BLaER1 (cell line): ENCODE measurements at regions not wholly inside any gene's neighbourhood (a gene's known extent, or its start where the extent isn't known, plus 50 kb on each side); places are given as distances from the start of the nearest gene placed in this dataset.

ENCODE experiments used
- H3K27ac ChIP-seq: shearing (Covaris generic); formaldehyde crosslinking; 2 replicates; pipeline ENCODE4 v1.8.1; 2022
- H3K27me3 ChIP-seq: shearing (Covaris generic); formaldehyde crosslinking; 2 replicates; pipeline ENCODE4 v1.8.1; 2022
- H3K36me3 ChIP-seq: shearing (Covaris generic); formaldehyde crosslinking; 2 replicates; pipeline ENCODE4 v1.8.1; 2022
- H3K4me1 ChIP-seq: shearing (Covaris generic); formaldehyde crosslinking; 2 replicates; pipeline ENCODE4 v1.8.1; 2022
- H3K4me2 ChIP-seq: shearing (Covaris generic); formaldehyde crosslinking; 2 replicates; pipeline ENCODE4 v1.8.1; 2022
- H3K4me3 ChIP-seq: shearing (Covaris generic); formaldehyde crosslinking; 2 replicates; pipeline ENCODE4 v1.8.1; 2022
- H3K9ac ChIP-seq: shearing (Covaris generic); formaldehyde crosslinking; 2 replicates; pipeline ENCODE4 v1.8.1; 2022
- H3K9me3 ChIP-seq: shearing (Covaris generic); formaldehyde crosslinking; 2 replicates; pipeline ENCODE4 v1.8.1; 2022
- H4K20me1 ChIP-seq: shearing (Covaris generic); formaldehyde crosslinking; 2 replicates; pipeline ENCODE4 v1.8.1; 2022
- Cebpa-rat ChIP-seq: shearing (Covaris generic); IDR thresholded peaks from 2 replicates; pipeline ENCODE4 v1.8.1; 2022

DNA sequence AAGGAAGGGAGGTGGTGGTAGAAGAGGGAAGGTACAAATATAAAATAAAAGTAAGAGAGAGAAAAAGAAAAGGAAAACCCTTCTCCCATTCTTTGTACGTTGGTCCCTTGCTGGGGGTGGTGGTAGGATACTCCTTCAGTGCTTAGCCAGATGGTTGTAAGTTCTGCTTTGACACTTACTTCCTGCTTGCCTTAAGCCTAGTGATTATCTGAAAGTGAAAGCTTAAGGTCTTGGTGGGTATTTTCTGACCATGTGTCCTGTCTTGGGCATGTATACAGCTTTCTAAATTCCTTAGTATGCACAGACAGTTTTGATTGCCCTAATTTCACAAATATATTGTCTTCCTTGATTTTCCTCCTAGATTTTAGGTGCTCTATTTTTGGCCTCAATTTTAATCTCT is 314.8 kb downstream of the PCDH17 start:
- no peak for TF ChIP-seq Cebpa-rat
- no peaks in the 10 kb centered on the region for H4K20me1 ChIP-seq
- peaks cover 7% of the 10 kb centered on the region; the same call in 1 of the 2 replicates for H3K9me3 ChIP-seq
- H3K27ac ChIP-seq, result no peak overlapping the region
- no peak overlapping the region for H3K9ac ChIP-seq
- no peak overlapping the region for H3K4me3 ChIP-seq
- no peak overlapping the region for H3K4me2 ChIP-seq
- no peaks in the 10 kb centered on the region for H3K27me3 ChIP-seq
- no peaks in the 10 kb centered on the region for H3K36me3 ChIP-seq
- H3K4me1 ChIP-seq, result no peaks in the 10 kb centered on the region

DNA sequence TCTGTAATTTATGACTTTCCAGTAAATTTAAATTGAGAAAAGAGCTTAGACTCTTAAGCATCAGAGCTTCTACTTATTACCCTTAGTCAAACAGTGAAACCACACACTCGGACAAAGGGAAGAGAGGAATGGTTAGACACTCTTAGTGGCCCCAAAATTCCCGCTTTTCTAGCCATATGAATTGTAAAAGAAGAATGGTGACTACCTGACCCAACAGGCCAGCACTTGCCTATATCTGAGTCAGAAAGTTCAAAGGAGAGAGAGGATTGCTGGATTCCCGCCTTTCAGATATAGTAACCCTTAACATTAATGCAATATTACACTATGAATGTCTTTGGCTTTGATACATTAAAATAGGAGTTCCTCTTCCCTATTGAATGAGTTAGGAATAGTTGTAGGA is 317.3 kb downstream of the PCDH17 start:
- H3K36me3 ChIP-seq, result no peaks in the 10 kb centered on the region
- no peaks in the 10 kb centered on the region for H3K27me3 ChIP-seq
- peaks cover 9% of the 10 kb centered on the region; the same call in 1 of the 2 replicates for H3K9me3 ChIP-seq
- no peak for TF ChIP-seq Cebpa-rat
- H3K9ac ChIP-seq, result no peak overlapping the region
- H3K4me2 ChIP-seq, result no peak overlapping the region
- H3K27ac ChIP-seq, result no peak overlapping the region
- no peaks in the 10 kb centered on the region for H3K4me1 ChIP-seq
- no peak overlapping the region for H3K4me3 ChIP-seq
- H4K20me1 ChIP-seq, result no peaks in the 10 kb centered on the region

DNA sequence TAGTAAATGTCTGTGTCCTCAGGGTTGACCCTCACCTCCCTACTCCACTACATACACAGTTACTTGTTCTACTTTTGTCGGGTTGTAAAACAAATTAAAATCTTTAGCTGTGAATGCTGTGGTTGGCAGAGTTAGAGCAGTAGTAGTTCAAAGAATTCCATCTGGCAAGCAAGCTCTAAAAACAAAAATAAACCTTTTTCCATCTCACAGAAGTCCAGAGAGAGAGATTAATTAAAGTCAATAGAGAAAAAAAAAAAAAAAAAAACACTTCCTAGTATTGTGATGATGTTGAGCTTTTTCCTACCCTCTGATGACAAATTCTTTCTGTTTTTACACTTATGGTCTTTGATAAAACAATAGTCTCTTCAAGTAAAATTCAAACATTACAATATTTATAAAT is 338.4 kb downstream of the PCDH17 start:
- TF ChIP-seq Cebpa-rat, result no peak
- Histone ChIP-seq H3K27ac (no peak overlapping the region), H3K27me3 (no peaks in the 10 kb centered on the region), H3K4me2 (no peak overlapping the region), H3K9ac (no peak overlapping the region), H4K20me1 (no peaks in the 10 kb centered on the region), H3K4me3 (no peak overlapping the region), H3K36me3 (no peaks in the 10 kb centered on the region), H3K4me1 (no peaks in the 10 kb centered on the region), H3K9me3 (peaks cover 22% of the 10 kb centered on the region)

DNA sequence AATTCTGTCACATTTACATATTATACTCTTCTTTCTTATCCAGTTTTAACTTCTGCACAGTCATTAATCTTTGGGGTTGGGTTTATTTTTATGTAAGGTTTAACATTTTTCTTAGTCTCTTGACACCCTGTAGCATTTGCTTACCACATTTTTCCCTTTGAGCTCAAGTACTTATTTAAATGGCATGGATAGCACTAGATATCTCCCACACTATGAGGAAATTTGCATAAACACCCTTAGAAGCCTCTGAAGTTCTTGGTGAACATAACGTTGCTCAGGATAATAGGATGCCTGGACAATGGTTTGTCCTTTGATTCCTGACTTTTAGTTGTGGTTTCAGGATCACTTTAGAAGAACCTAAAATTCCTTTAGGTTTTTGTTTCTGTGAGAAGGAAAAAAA is 338.9 kb downstream of the PCDH17 start:
- no peaks in the 10 kb centered on the region for H3K27me3 ChIP-seq
- H3K9ac ChIP-seq, result no peak overlapping the region
- no peak for TF ChIP-seq Cebpa-rat
- H3K9me3 ChIP-seq, result peaks cover 22% of the 10 kb centered on the region
- H3K4me3 ChIP-seq, result no peak overlapping the region
- no peak overlapping the region for H3K4me2 ChIP-seq
- H3K4me1 ChIP-seq, result no peaks in the 10 kb centered on the region
- H3K27ac ChIP-seq, result no peak overlapping the region
- H4K20me1 ChIP-seq, result no peaks in the 10 kb centered on the region
- no peaks in the 10 kb centered on the region for H3K36me3 ChIP-seq

DNA sequence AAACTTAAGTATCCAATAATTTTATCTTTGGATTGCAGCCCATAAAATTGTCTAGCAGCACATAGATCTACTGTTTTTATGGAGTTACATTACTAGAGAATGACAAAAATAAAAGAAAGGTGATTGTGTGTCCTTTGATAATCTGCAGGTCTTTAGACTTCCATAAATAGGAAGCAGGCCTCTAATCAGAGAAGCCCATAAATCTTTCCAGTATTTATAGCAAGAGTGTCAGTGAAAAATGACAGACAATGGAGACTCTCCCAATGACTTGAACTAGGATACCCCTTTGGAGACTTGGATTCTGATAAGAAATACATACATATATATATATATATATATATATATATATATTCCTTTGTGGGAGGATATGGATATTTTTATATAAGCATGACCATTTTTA is 351.2 kb downstream of the PCDH17 start:
- H3K4me1 ChIP-seq, result no peaks in the 10 kb centered on the region
- H3K4me2 ChIP-seq, result no peak overlapping the region
- H3K9me3 ChIP-seq, result no peaks in the 10 kb centered on the region
- TF ChIP-seq Cebpa-rat, result no peak
- no peak overlapping the region for H3K9ac ChIP-seq
- no peaks in the 10 kb centered on the region for H3K36me3 ChIP-seq
- no peak overlapping the region for H3K27ac ChIP-seq
- no peaks in the 10 kb centered on the region for H4K20me1 ChIP-seq
- no peaks in the 10 kb centered on the region for H3K27me3 ChIP-seq
- no peak overlapping the region for H3K4me3 ChIP-seq

DNA sequence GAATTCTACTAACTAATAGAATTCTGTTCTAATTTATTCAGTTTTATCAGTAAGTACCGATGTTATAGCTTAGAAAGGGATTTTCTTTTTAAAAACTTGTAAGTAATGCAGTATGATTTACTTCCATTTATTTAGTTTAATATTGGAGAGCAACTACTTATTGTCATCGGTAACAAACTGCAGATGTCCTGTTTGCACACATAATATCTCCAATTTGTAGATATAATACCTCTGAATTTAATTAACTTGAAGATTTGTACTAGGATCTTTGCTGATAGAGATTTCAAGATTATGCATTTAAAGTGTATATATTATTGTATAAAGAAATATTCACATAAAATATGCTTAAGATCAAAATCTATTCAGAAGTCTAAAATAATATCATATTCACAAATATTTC is 356.7 kb downstream of the PCDH17 start:
- H3K4me3 ChIP-seq, result no peak overlapping the region
- no peaks in the 10 kb centered on the region for H3K36me3 ChIP-seq
- H3K27me3 ChIP-seq, result no peaks in the 10 kb centered on the region
- H3K4me1 ChIP-seq, result no peaks in the 10 kb centered on the region
- no peak overlapping the region for H3K27ac ChIP-seq
- H3K4me2 ChIP-seq, result no peak overlapping the region
- no peaks in the 10 kb centered on the region for H4K20me1 ChIP-seq
- H3K9me3 ChIP-seq, result no peaks in the 10 kb centered on the region
- H3K9ac ChIP-seq, result no peak overlapping the region
- TF ChIP-seq Cebpa-rat, result no peak

DNA sequence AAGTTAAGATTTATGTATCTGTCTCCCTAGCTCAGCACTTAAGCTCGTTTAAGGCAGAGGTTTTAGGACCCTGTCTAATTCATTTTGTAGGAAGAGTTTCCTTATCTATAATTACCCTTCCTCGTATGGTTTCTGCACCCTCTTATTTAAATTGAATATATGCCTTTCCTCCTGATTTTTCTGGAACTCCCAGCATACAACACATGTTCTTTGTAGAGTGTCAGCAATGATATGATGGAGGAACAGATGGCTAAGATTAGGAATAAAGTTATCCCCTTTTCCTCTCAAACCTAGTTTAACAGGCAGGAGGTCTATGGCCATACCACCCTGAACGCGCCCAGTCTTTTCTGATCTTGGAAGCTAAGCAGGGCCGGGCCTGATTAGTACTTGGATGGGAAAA is 359.5 kb downstream of the PCDH17 start:
- TF ChIP-seq Cebpa-rat, result no peak
- H3K4me2 ChIP-seq, result no peak overlapping the region
- no peak overlapping the region for H3K4me3 ChIP-seq
- no peaks in the 10 kb centered on the region for H4K20me1 ChIP-seq
- H3K36me3 ChIP-seq, result no peaks in the 10 kb centered on the region
- no peak overlapping the region for H3K9ac ChIP-seq
- no peaks in the 10 kb centered on the region for H3K9me3 ChIP-seq
- H3K27me3 ChIP-seq, result no peaks in the 10 kb centered on the region
- no peaks in the 10 kb centered on the region for H3K4me1 ChIP-seq
- no peak overlapping the region for H3K27ac ChIP-seq

DNA sequence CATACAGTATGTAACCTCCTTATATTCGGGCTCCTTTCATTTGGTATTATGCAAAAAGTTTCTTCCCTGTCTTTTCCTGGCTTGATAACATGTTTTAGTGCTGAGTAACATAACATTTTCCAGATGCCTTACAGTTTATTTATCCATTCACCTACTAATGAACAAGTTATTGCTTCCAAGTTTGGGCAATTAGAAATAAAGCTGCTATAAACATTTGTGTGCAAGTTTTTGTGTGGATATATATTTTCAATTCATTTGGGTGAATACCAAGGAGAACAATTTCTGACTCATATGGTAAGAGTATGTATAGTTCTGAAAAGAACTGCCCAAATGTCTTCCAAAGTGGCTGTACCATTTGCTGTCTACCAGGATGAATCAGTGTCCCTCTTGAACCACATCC is 360.9 kb downstream of the PCDH17 start:
- no peak for TF ChIP-seq Cebpa-rat
- no peaks in the 10 kb centered on the region for H3K9me3 ChIP-seq
- H3K9ac ChIP-seq, result no peak overlapping the region
- no peaks in the 10 kb centered on the region for H3K4me1 ChIP-seq
- H3K27me3 ChIP-seq, result no peaks in the 10 kb centered on the region
- H3K36me3 ChIP-seq, result no peaks in the 10 kb centered on the region
- H4K20me1 ChIP-seq, result no peaks in the 10 kb centered on the region
- H3K4me2 ChIP-seq, result no peak overlapping the region
- no peak overlapping the region for H3K4me3 ChIP-seq
- H3K27ac ChIP-seq, result no peak overlapping the region

DNA sequence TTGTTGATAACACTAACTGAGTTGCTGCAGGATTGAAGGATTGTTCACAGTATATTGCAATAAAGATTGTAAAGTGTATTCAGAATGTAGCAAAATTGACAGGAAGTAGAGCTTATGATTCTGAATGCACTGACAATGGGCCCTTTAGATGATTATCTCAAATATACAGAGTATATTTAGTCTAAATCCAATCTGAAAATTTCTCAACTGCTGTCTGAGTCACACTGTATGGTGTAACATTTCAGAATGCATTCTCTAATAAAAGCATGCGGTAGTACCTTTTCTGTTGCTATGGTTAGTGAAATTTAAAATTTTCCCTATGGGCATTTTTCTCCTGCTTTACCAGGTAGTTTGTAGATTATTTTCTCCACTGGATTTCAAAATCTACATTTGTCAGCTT is 365.2 kb downstream of the PCDH17 start:
- Histone ChIP-seq H3K4me1 (no peaks in the 10 kb centered on the region), H3K4me2 (no peak overlapping the region), H3K27ac (no peak overlapping the region), H3K9me3 (no peaks in the 10 kb centered on the region), H3K27me3 (no peaks in the 10 kb centered on the region), H3K4me3 (no peak overlapping the region), H3K9ac (no peak overlapping the region), H4K20me1 (no peaks in the 10 kb centered on the region), H3K36me3 (no peaks in the 10 kb centered on the region)
- TF ChIP-seq Cebpa-rat, result no peak

DNA sequence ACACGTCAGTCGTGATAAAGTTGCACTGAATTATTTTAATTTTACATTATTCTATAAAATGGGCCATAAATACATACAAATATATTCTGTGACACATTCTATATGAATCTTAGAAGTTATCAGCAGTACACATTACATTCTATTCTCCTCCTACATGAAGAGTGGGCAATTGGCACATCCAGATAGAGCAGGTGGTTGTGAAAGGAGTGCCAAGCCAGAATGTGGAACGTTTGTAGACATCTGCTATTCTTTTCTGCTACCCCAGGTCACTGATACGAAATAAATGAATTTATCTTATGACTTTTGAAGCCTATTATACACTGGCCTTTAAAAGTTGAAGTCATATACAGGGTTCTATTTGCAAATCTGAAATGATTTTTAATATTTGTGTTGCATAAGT is 373.2 kb downstream of the PCDH17 start:
- H3K27me3 ChIP-seq, result no peaks in the 10 kb centered on the region

DNA sequence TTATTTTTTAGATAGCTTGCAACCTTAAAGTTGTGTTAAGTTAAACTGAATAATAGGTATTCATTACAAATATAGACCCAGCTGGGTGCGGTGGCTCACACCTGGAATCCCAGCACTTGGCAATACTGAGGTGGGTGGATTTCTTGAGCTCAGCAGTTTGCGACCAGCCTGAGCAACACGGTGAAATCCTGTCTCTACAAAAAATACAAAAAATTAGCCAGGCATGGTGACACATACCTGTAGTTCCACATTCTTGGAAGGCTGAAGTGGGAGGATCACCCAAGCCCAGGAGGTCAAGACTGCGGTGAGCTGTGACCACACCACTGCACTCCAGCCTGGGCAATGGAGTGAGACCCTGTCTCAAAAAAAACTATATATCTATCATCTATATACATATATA is 386.5 kb downstream of the PCDH17 start:
- TF ChIP-seq Cebpa-rat, result no peak
- H3K9me3 ChIP-seq, result no peaks in the 10 kb centered on the region

More for the DNA sequence above, 373.2 kb downstream of the PCDH17 start:
- H3K36me3 ChIP-seq, result no peaks in the 10 kb centered on the region
- no peak overlapping the region for H3K9ac ChIP-seq
- no peak overlapping the region for H3K4me3 ChIP-seq
- no peaks in the 10 kb centered on the region for H3K4me1 ChIP-seq
- TF ChIP-seq Cebpa-rat, result no peak
- H3K9me3 ChIP-seq, result no peaks in the 10 kb centered on the region
- H3K27ac ChIP-seq, result no peak overlapping the region
- no peaks in the 10 kb centered on the region for H4K20me1 ChIP-seq
- no peak overlapping the region for H3K4me2 ChIP-seq

More for the DNA sequence above, 386.5 kb downstream of the PCDH17 start:
- Histone ChIP-seq H3K4me2 (no peak overlapping the region), H3K9ac (no peak overlapping the region), H3K36me3 (no peaks in the 10 kb centered on the region), H3K27ac (no peak overlapping the region), H3K4me1 (no peaks in the 10 kb centered on the region), H4K20me1 (no peaks in the 10 kb centered on the region), H3K27me3 (no peaks in the 10 kb centered on the region), H3K4me3 (no peak overlapping the region)
